Muscle of leg (tissue), 3 donors: ENCODE measurements at regions not wholly inside any gene's neighbourhood (a gene's known extent, or its start where the extent isn't known, plus 50 kb on each side); places are given as distances from the start of the nearest gene placed in this dataset.

Source experiments
- DNase-seq: peaks from one replicate; pipeline ENCODE4 v3.0.0; 2013
- H3K27ac ChIP-seq: one replicate; pipeline ENCODE4 v1.5.1; 2013; ENCODE audit warnings: mild to moderate bottlenecking, low read length, control low read depth
- H3K27me3 ChIP-seq: one replicate; pipeline ENCODE4 v1.6.1; 2013; ENCODE audit warnings: low read length; ENCODE audit not compliant: control insufficient read depth, insufficient read depth
- H3K36me3 ChIP-seq: one replicate; pipeline ENCODE4 v1.6.1; 2013; ENCODE audit warnings: low read length; ENCODE audit not compliant: control insufficient read depth, insufficient read depth
- H3K4me1 ChIP-seq: one replicate; pipeline ENCODE4 v1.6.1; 2013; ENCODE audit warnings: low read length; ENCODE audit not compliant: control insufficient read depth, insufficient read depth
- H3K4me3 ChIP-seq: one replicate; pipeline ENCODE4 v1.5.1; 2013; ENCODE audit warnings: low read length, control low read depth
- H3K9me3 ChIP-seq: replicated peaks from 2 replicates; pipeline ENCODE4 v1.6.1; 2013; ENCODE audit warnings: low read depth, low read length; ENCODE audit not compliant: control insufficient read depth
- WGBS: methylation state at CpG from one replicate; pipeline ENCODE4 v1.1.5; 2013; ENCODE audit warnings: missing lambda C conversion rate; ENCODE audit not compliant: insufficient coverage; 5-methylcytosine and 5-hydroxymethylcytosine counted together

DNA sequence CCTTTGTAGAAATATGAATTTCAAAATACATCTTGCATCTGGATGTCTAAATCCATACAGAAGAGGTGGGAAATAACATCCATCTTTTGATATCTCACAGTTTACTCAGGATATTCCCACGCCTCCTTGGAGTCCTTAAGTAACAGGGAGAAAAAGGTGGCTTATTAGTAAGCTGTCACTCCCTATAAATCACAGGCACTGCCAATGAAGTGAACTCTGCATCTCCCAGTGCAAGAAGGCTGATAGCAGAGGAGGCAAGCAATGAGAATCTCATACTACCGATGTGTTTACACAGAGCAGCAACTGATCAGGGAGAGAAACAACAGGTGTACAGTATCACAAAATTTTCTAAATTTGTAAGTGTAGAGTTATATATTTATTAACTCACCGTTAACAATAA, 551.8 kb downstream of the NXPH1 start:
- no CpG with 5 or more reads among the region's 3 CpGs for WGBS
- no peak for DNase-seq

DNA sequence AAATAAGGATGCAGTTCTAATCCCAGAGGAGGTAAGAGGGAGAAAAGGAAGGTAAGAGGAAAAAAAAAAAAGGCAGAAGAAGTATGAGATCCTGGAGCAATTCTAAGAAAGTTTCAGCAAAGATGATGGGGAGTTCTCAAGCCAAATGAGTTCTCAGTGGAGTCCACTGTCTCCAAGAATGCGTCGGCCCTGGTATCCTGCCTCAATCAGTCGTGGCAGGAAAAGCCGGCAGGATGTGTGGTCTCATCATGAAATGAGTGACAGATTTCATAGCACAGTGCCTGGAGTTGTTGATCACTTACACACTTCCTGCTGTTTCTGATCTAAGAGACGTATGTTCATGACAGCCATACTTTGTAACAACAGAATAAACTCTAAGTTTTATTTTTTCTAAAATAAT, 554.9 kb downstream of the NXPH1 start:
- 49% methylated on average over 3 of the region's 5 CpGs for WGBS
- no peak overlapping the region for H3K27ac ChIP-seq
- H3K27me3 ChIP-seq = no peaks in the 10 kb centered on the region
- H3K4me3 ChIP-seq = no peak overlapping the region
- no peaks in the 10 kb centered on the region for H3K36me3 ChIP-seq
- H3K4me1 ChIP-seq = no peaks in the 10 kb centered on the region
- no peak for DNase-seq
- no peaks in the 10 kb centered on the region for H3K9me3 ChIP-seq

More for the DNA sequence above, 551.8 kb downstream of the NXPH1 start:
- Histone ChIP-seq H3K4me3 (no peak overlapping the region), H3K9me3 (no peaks in the 10 kb centered on the region), H3K27ac (no peak overlapping the region), H3K27me3 (no peaks in the 10 kb centered on the region), H3K4me1 (no peaks in the 10 kb centered on the region), H3K36me3 (no peaks in the 10 kb centered on the region)

DNA sequence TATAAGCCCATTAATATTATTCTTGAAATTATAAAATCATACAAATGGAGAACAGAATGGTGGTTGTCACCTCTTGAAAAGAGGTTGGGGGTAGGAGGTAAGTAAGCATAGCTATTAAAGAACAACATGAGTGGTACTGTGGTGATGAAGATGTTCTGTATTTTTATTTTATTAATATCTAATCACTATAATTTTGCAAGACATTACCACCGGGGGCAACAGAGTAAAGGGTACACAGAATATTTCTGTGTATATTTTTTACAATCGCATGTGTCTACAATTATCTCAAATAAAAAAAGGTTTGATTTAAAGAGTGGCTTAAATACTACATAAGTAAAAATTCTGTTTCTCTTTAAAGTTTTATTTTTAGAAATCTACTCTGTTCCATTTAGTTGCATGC, 557.8 kb downstream of the NXPH1 start:
- no CpG with 5 or more reads among the region's 2 CpGs for WGBS
- H3K4me3 ChIP-seq = no peak overlapping the region
- H3K4me1 ChIP-seq = no peaks in the 10 kb centered on the region
- H3K27ac ChIP-seq = no peak overlapping the region
- DNase-seq = no peak
- no peaks in the 10 kb centered on the region for H3K27me3 ChIP-seq
- H3K9me3 ChIP-seq = no peaks in the 10 kb centered on the region
- no peaks in the 10 kb centered on the region for H3K36me3 ChIP-seq

DNA sequence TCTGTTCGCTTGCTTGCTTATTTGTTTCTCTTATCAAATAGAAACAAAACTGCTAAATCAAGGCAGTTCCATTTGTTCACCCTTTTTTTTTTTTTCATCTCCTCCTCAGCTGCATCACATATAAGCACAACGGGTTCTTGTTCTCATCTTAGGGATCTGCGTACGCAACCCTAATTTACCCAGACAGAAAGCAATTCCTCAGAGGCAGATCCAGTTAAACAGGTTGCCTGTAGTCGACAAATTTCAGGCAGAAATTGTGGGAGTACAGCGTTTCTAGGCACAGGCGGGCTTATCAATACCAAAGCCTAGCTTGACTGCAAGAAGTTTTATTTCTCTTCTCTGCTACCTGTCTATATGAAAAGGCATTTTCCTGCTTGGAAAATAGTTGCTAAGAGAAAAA, 565.4 kb downstream of the NXPH1 start:
- H3K9me3 ChIP-seq = no peaks in the 10 kb centered on the region
- WGBS = 14% methylated on average over 1 of the region's 7 CpGs
- H3K27me3 ChIP-seq = no peaks in the 10 kb centered on the region

GRCh38 chr7:9013940-9014339, 580.5 kb downstream of the NXPH1 start:
- Histone ChIP-seq H3K4me3 (no peak overlapping the region), H3K27ac (no peak overlapping the region), H3K9me3 (no peaks in the 10 kb centered on the region), H3K4me1 (no peaks in the 10 kb centered on the region), H3K36me3 (no peaks in the 10 kb centered on the region), H3K27me3 (no peaks in the 10 kb centered on the region)
- DNase-seq = no peak
- 0% methylated on average over 1 of the region's 5 CpGs for WGBS

More for the DNA sequence above, 565.4 kb downstream of the NXPH1 start:
- H3K36me3 ChIP-seq = no peaks in the 10 kb centered on the region
- no peaks in the 10 kb centered on the region for H3K4me1 ChIP-seq
- H3K4me3 ChIP-seq = no peak overlapping the region
- DNase-seq = no peak
- H3K27ac ChIP-seq = no peak overlapping the region

DNA sequence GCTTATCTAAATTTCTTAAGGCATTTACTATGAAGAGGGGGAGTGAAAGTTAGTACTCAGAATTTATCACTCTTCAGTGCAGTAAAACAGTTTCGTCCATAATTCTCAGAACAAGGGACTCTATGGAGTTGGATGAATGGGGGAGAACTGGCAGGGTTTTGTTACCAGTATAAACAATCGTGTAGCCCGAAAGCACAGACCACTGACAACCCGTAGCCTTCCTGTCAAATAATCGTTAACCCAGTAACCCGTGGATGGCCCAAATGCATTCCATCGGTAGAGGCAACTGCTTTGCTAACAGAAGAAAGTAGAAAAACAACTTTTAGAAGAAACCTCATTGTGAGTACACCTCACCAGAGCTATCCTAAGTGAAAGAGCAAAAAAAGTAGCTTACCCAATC, 583.9 kb downstream of the NXPH1 start:
- no peak for DNase-seq
- Histone ChIP-seq H3K36me3 (no peaks in the 10 kb centered on the region), H3K9me3 (no peaks in the 10 kb centered on the region), H3K27me3 (no peaks in the 10 kb centered on the region), H3K4me1 (no peaks in the 10 kb centered on the region), H3K4me3 (no peak overlapping the region), H3K27ac (no peak overlapping the region)
- WGBS = 89% methylated on average over 5 of the region's 7 CpGs

GRCh38 chr7:9022456-9022855, 589.0 kb downstream of the NXPH1 start:
- no peaks in the 10 kb centered on the region for H3K9me3 ChIP-seq
- no CpG with 5 or more reads among the region's 1 CpG for WGBS
- H3K4me1 ChIP-seq = no peaks in the 10 kb centered on the region
- no peaks in the 10 kb centered on the region for H3K36me3 ChIP-seq
- no peak overlapping the region for H3K4me3 ChIP-seq
- H3K27me3 ChIP-seq = no peaks in the 10 kb centered on the region
- H3K27ac ChIP-seq = no peak overlapping the region
- DNase-seq = no peak

- Histone ChIP-seq H3K4me1 (no peaks in the 10 kb centered on the region), H3K9me3 (no peaks in the 10 kb centered on the region), H3K36me3 (no peaks in the 10 kb centered on the region), H3K27me3 (no peaks in the 10 kb centered on the region), H3K4me3 (no peak overlapping the region), H3K27ac (no peak overlapping the region)
- peak; percentile 3 for DNase-seq
- WGBS = 76% methylated on average over 3 of the region's 5 CpGs
These were observed 590.4 kb downstream of the NXPH1 start for GRCh38 chr7:9023675-9024294.

GRCh38 chr7:9026121-9026520, 592.7 kb downstream of the NXPH1 start:
- H3K27ac ChIP-seq = no peak overlapping the region
- H3K36me3 ChIP-seq = no peaks in the 10 kb centered on the region
- no peaks in the 10 kb centered on the region for H3K4me1 ChIP-seq
- WGBS = no CpG with 5 or more reads among the region's 5 CpGs
- H3K9me3 ChIP-seq = no peaks in the 10 kb centered on the region
- no peaks in the 10 kb centered on the region for H3K27me3 ChIP-seq
- no peak overlapping the region for H3K4me3 ChIP-seq
- DNase-seq = no peak

- 87% methylated on average over 4 of the region's 4 CpGs for WGBS
- no peaks in the 10 kb centered on the region for H3K9me3 ChIP-seq
- H3K4me1 ChIP-seq = no peaks in the 10 kb centered on the region
- no peak for DNase-seq
- no peaks in the 10 kb centered on the region for H3K27me3 ChIP-seq
- no peak overlapping the region for H3K4me3 ChIP-seq
- H3K27ac ChIP-seq = no peak overlapping the region
- H3K36me3 ChIP-seq = no peaks in the 10 kb centered on the region
These were observed 594.6 kb downstream of the NXPH1 start for GRCh38 chr7:9028012-9028411.
